ENCODE measurements at regions not wholly inside any gene's neighbourhood (a gene's known extent, or its start where the extent isn't known, plus 50 kb on each side); places are given as distances from the start of the nearest gene placed in this dataset.

GRCh38 chr2:31674446-31674845 lies 93.7 kb upstream of the SRD5A2 start:
- ATAC-seq = no peak
- no peak for DNase-seq
- in situ Hi-C loops (cut with MboI; ENCODE audit: low sequenced_read_pairs in 4 of 4) = no loop called here
- Histone ChIP-seq H3K27me3 (no peaks in the 10 kb centered on the region), H3K9me3 (no peaks in the 10 kb centered on the region), H3K4me1 (no peaks in the 10 kb centered on the region), H3K4me3 (no peak overlapping the region), H3K27ac (no peak overlapping the region), H3K36me3 (no peaks in the 10 kb centered on the region)
- intact Hi-C loops (cut with DNase I; ENCODE audit: low total_unique reads) = no loop called here
- no peak for TF ChIP-seq POLR2A (IDR thresholded peaks at IDR 0.05)
- TF ChIP-seq CTCF (IDR thresholded peaks at IDR 0.05 in 4 of 5, conservative IDR thresholded peaks at IDR 0.05 in 1 of 5) = no peak

- Histone ChIP-seq H3K4me3 (no peak overlapping the region), H3K9me3 (no peaks in the 10 kb centered on the region), H3K27me3 (no peaks in the 10 kb centered on the region), H3K4me1 (no peaks in the 10 kb centered on the region), H3K36me3 (no peaks in the 10 kb centered on the region), H3K27ac (no peak overlapping the region)
- intact Hi-C loops (cut with DNase I; ENCODE audit: low total_unique reads) = no loop called here
- DNase-seq (peak in 1 of 2 donors; percentile 23), ATAC-seq (peak in 1 of 2 donors; percentile 61)
- TF ChIP-seq POLR2A (IDR thresholded peaks at IDR 0.05) = no peak
- no peak for TF ChIP-seq CTCF (IDR thresholded peaks at IDR 0.05 in 4 of 5, conservative IDR thresholded peaks at IDR 0.05 in 1 of 5)
- in situ Hi-C loops (cut with MboI; ENCODE audit: low sequenced_read_pairs in 4 of 4) = no loop called here
These were observed 86.1 kb upstream of the SRD5A2 start for GRCh38 chr2:31666878-31667277.

GRCh38 chr2:31664949-31665724 lies 84.4 kb upstream of the SRD5A2 start:
- DNase-seq = no peak
- no peak for TF ChIP-seq CTCF (IDR thresholded peaks at IDR 0.05 in 4 of 5, conservative IDR thresholded peaks at IDR 0.05 in 1 of 5)
- no peak for TF ChIP-seq POLR2A (IDR thresholded peaks at IDR 0.05)
- no peaks in the 10 kb centered on the region for H3K4me1 ChIP-seq
- intact Hi-C loops (cut with DNase I; ENCODE audit: low total_unique reads) (no loop called here), in situ Hi-C loops (cut with MboI; ENCODE audit: low sequenced_read_pairs in 4 of 4) (no loop called here)
- no peaks in the 10 kb centered on the region for H3K27me3 ChIP-seq
- H3K36me3 ChIP-seq = no peaks in the 10 kb centered on the region
- no peak for ATAC-seq
- H3K9me3 ChIP-seq = no peaks in the 10 kb centered on the region
- H3K4me3 ChIP-seq = no peak overlapping the region
- no peak overlapping the region for H3K27ac ChIP-seq

- H3K4me1 ChIP-seq = no peaks in the 10 kb centered on the region
- H3K4me3 ChIP-seq = no peak overlapping the region
- no peak for DNase-seq
- TF ChIP-seq POLR2A (IDR thresholded peaks at IDR 0.05) = no peak
- H3K27me3 ChIP-seq = no peaks in the 10 kb centered on the region
- intact Hi-C loops (cut with DNase I; ENCODE audit: low total_unique reads) = no loop called here
- no peak overlapping the region for H3K27ac ChIP-seq
- in situ Hi-C loops (cut with MboI; ENCODE audit: low sequenced_read_pairs in 4 of 4) = no loop called here
- no peaks in the 10 kb centered on the region for H3K9me3 ChIP-seq
- ATAC-seq = no peak
- H3K36me3 ChIP-seq = no peaks in the 10 kb centered on the region
These were observed 80.1 kb upstream of the SRD5A2 start for GRCh38 chr2:31660812-31661335.

- ATAC-seq = no peak
These were observed 79.4 kb upstream of the SRD5A2 start for GRCh38 chr2:31660165-31660564.

More at GRCh38 chr2:31660165-31660564, 79.4 kb upstream of the SRD5A2 start:
- no peaks in the 10 kb centered on the region for H3K4me1 ChIP-seq
- no peaks in the 10 kb centered on the region for H3K27me3 ChIP-seq
- intact Hi-C loops (cut with DNase I; ENCODE audit: low total_unique reads) (no loop called here), in situ Hi-C loops (cut with MboI; ENCODE audit: low sequenced_read_pairs in 4 of 4) (no loop called here)
- H3K27ac ChIP-seq = no peak overlapping the region
- H3K4me3 ChIP-seq = no peak overlapping the region
- no peaks in the 10 kb centered on the region for H3K36me3 ChIP-seq
- TF ChIP-seq POLR2A (IDR thresholded peaks at IDR 0.05) (no peak), CTCF (IDR thresholded peaks at IDR 0.05 in 4 of 5, conservative IDR thresholded peaks at IDR 0.05 in 1 of 5) (no peak)
- DNase-seq = no peak
- H3K9me3 ChIP-seq = no peaks in the 10 kb centered on the region
